Activated CD8-positive, alpha-beta memory T cell treated with anti-CD3 and anti-CD28 coated beads, Interleukin-2, amount 50 U/mL, for 24 hours (primary cell): ENCODE measurements at regions not wholly inside any gene's neighbourhood (a gene's known extent, or its start where the extent isn't known, plus 50 kb on each side); places are given as distances from the start of the nearest gene placed in this dataset.

Experiments used
- DNase-seq: peaks from one replicate; pipeline ENCODE4 v3.0.0-alpha.2; 2020; ENCODE audit errors: extremely low read depth

- DNase-seq: no peak
Observed at GRCh38 chr4:108400309-108400708, 220.1 kb upstream of the RPL34 start.

- DNase-seq: no peak
Observed at GRCh38 chr4:108399610-108400265, 220.6 kb upstream of the RPL34 start.

GRCh38 chr4:108398836-108399235, 221.5 kb upstream of the RPL34 start:
- DNase-seq: no peak

- no peak for DNase-seq
Observed at GRCh38 chr4:108398316-108398715, 222.1 kb upstream of the RPL34 start.

- DNase-seq: no peak
Observed at GRCh38 chr4:108397850-108398249, 222.5 kb upstream of the RPL34 start.

GRCh38 chr4:108396900-108397497, 223.4 kb upstream of the RPL34 start:
- DNase-seq: no peak

GRCh38 chr4:108395786-108396185, 224.6 kb upstream of the RPL34 start:
- DNase-seq: no peak

GRCh38 chr4:108393890-108394472, 225.2 kb upstream of the LEF1 start:
- DNase-seq: no peak

GRCh38 chr4:108391701-108392455, 223.1 kb upstream of the LEF1 start:
- no peak for DNase-seq

- no peak for DNase-seq
Observed at GRCh38 chr4:108385076-108385475, 216.3 kb upstream of the LEF1 start.

GRCh38 chr4:108384544-108384943, 215.8 kb upstream of the LEF1 start:
- DNase-seq: no peak

- DNase-seq: no peak
Observed at GRCh38 chr4:108383157-108383556, 214.4 kb upstream of the LEF1 start.

GRCh38 chr4:108382751-108383150, 214.0 kb upstream of the LEF1 start:
- DNase-seq: no peak

- DNase-seq: no peak
Observed at GRCh38 chr4:108378164-108378563, 209.4 kb upstream of the LEF1 start.

GRCh38 chr4:108377021-108377420, 208.3 kb upstream of the LEF1 start:
- no peak for DNase-seq

- no peak for DNase-seq
Observed at GRCh38 chr4:108375434-108375833, 206.7 kb upstream of the LEF1 start.

GRCh38 chr4:108372681-108373080, 203.9 kb upstream of the LEF1 start:
- DNase-seq: no peak

- DNase-seq: no peak
Observed at GRCh38 chr4:108371282-108371681, 202.6 kb upstream of the LEF1 start.

- DNase-seq: no peak
Observed at GRCh38 chr4:108370291-108371141, 201.8 kb upstream of the LEF1 start.

- no peak for DNase-seq
Observed at GRCh38 chr4:108369035-108369655, 200.4 kb upstream of the LEF1 start.

- DNase-seq: no peak
Observed at GRCh38 chr4:108367751-108368150, 199.0 kb upstream of the LEF1 start.
